Fibroblast of skin of abdomen (primary cell): ENCODE measurements at regions not wholly inside any gene's neighbourhood (a gene's known extent, or its start where the extent isn't known, plus 50 kb on each side); places are given as distances from the start of the nearest gene placed in this dataset.
"Not testable (repeated sequence)": the region's sequence is repeated elsewhere in the genome, so short reads cannot be mapped to it uniquely, and the experiment has no call there.

ENCODE experiments used
- DNase-seq: peaks from one replicate; pipeline ENCODE4 v3.0.0-alpha.2; 2013

DNA sequence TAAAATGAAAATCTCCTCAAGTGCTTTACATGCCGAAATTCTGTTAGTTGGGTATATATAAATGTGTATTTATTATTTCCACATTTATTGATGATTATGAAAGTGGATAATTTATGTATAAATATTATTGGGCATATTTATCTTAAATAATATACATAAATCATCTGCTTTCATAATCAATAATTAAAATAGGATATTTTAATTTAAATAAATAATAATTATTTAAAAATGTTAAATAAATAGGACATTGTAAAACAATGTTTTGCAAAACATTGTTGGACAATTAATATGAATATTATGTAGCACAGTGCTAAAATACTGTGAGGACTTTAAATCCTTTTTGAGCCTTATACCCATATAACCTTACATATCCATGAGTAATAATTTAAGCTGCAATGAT, 786.5 kb upstream of the CITED2 start:
- no peak for DNase-seq

GRCh38 chr6:140160494-140160893, 786.0 kb upstream of the CITED2 start:
- DNase-seq: no peak

GRCh38 chr6:140156131-140156530, 781.7 kb upstream of the CITED2 start:
- DNase-seq: peak; percentile 42

DNA sequence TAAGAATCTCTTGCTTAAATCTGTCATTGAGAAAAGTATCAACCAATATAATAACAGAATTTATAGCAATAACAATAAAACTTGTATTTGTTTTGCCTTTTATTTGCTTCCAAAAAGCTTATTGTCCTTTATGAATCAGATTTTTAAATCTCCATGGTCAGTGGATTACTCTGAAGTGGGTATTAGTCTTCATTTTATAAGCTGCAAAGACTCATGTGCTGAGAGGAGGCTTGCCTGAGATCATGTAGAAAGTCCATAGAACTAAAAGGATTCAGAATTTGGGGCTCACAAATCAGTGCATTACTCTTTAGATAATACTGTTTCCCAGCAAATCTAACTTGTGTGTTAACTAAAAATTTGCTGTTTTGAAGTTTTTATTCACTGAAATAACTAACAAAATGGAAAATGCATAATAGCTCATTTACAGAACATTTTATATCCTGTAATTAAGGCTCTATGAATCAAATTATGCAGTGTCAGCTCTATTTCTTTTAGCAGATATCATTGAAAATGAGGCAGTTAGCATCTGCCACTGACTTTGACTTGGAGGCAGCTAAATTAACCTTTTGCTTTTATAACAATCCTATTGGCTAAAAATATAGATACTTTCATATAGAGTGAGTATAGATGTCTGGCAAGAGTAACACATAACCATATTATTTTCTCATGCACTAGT, 781.1 kb upstream of the CITED2 start:
- no peak for DNase-seq

DNA sequence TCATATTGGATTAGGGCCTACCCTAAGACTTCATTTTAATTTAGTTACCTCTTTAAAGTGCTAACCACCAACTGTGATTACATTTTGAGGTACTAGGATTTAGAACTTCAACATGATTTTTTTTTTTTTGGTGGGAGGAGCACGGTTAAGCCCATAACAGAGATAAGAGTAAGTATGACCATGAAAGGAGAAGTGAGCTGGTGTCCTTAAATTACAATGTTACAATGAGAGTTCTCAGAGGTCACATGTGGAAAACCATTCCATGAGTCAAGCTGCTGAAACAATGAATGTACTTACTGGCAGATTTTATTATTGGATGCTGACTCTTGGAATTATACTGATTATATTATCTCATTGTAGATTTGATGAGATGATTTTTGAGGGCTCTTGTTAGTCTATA, 779.3 kb upstream of the CITED2 start:
- DNase-seq: peak; percentile 6

DNA sequence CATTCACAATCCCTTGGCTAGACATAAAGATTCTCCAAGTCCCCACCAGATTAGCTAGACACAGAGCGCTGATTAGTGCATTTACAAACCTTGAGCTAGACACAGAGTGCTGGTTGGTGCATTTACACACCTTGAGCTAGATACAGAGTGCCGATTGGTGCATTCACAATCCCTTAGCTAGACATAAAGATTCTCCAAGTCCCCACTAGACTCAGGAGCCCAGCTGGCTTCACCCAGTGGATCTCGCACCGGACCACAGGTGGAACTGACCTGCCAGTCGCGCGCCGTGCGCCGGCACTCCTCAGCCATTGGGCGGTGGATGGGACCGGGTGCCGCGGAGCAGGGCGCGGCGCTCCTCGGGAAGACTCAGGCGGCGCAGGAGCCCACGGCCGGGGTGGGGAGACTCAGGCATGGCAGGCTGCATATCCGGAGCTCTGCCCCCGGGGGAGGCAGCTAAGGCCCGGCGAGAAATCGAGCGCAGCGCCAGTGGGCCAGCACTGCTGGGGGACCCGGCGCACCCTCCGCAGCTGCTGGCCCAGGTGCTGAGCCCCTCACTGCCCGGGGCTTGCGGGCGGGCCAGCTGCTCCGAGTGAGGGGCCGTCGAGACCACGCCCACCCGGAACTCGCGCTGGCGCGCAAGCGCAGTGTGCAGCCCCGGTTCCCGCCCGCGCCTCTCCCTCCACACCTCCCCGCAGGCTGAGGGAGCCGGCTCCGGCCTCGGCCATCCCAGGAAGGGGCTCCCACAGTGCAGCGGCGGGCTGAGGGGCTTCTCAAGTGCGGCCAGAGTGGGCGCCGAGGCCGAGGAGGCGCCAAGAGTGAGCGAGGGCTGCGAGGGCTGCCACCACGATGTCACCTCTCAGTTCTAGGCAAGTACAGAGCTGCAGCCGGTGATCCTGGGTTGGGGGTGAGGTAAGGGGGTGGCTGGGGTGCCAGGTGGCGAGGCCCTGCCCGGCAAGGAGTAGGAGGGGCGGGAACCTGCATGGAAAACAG, 773.7 kb upstream of the CITED2 start:
- not testable (repeated sequence) for DNase-seq

DNA sequence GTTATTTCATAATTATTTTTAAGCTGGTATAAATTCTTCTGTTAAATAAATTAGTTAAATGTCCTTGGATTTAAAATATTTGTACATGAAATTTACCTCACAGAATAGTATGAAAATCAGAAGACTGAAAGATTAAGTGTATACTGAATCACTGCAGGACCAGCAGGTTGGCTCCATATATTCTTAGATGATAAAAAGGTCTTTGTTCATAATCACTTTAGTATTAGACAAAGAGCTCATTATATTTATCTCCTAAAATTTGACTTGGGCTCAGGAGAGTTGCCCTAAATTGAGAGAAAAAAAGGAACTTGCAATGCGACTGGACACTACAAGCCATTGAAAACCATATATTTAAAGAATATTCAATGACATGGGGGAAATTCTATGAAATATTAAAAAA, 766.4 kb upstream of the CITED2 start:
- no peak for DNase-seq

DNA sequence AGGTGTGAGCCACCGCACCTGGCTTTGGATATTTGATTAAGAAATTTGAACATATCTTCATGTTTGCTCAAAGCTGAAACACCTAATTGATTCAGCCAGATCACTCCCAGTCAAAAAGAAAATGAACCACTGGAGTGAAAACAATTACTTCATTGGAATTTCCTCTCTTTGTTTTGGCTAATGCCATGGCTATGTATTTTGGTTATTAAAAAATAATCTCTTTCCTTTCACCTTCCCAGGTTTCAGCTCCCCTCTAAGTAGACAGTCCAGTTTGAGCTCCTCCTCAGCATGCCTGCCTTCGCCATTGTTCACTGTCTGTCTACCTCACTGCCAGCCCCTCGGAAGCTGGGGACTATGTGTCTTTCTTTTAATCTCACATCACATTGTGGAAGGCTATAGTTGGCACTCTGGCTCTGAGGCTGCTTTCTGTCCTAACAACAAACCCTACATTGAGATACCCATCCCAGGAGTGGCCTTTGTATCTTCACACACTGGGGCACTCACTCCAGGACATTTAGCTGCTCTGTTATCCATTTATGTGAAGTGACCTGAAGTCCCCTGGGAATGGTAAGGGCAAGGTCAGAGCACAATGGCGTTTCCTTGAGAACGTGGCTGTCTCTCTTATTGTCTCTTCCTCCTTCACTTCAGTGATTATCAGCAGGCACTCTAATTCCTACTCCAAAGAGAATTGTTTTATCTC, 764.0 kb upstream of the CITED2 start:
- DNase-seq: no peak

GRCh38 chr6:140134224-140134623, 759.8 kb upstream of the CITED2 start:
- DNase-seq: no peak

GRCh38 chr6:140130074-140130473, 755.6 kb upstream of the CITED2 start:
- no peak for DNase-seq

GRCh38 chr6:140124498-140124897, 750.0 kb upstream of the CITED2 start:
- no peak for DNase-seq

GRCh38 chr6:140108167-140108566, 733.7 kb upstream of the CITED2 start:
- DNase-seq: no peak

GRCh38 chr6:140107216-140107615, 732.8 kb upstream of the CITED2 start:
- DNase-seq: no peak

GRCh38 chr6:140105857-140106256, 731.4 kb upstream of the CITED2 start:
- DNase-seq: no peak

GRCh38 chr6:140105241-140105640, 730.8 kb upstream of the CITED2 start:
- no peak for DNase-seq

DNA sequence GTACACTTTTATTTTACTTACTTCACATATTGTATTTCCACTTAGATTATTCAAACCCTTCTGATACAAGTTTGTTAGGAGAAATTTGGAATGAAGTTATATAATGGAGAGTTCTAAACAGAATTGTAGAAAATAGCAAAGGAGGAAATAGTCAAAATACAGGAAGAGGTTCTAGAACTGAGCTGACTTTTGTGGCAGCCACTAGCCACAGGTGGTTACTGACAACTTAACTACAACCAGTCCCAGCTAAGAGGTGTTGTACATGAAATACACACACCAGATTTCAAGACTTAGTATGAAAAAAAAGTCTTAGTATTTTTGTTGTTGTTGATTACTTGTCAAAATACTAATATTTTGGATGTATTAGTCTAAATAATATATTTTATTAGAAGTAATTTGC, 727.4 kb upstream of the CITED2 start:
- DNase-seq: no peak

DNA sequence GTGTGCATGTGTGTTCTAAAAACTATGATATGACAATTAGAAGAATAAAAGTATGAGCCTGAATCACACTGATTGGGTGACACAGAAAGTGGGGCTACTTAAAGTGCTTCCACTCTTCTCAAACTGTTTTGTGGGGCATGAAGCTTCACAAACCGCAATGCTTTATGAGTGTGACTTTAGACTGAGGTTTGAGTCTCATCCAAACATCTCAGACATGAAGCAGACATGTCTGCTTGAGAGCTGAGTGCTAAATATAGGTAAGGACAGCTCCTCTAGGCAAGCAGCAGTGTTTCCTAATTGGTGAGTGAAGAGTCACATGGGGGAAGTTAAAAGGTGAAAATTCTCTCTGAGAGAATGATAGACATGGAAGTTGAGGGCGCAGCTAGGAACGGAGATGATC, 726.9 kb upstream of the CITED2 start:
- peak; percentile 71 for DNase-seq

DNA sequence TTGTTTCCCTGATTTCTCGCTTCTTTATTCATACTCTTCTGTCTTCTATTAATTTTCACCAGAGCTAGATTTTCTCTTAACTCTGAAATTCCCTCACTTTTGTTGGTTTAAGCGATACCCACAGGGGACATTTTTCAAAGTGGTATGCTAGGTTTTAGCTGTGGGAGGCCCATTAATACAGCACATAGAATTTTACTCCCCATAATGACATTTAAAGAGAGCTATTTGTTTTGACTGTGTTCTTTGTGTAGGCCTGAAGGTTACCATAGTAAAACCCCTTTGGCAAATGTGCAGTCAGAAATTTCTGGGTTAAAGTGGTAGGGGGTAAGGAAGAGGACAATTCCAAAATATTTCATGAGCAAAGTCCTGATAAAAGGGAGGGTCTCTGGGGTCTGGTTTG, 721.1 kb upstream of the CITED2 start:
- DNase-seq: no peak

- no peak for DNase-seq
These were observed 717.4 kb upstream of the CITED2 start for GRCh38 chr6:140091895-140092294.

DNA sequence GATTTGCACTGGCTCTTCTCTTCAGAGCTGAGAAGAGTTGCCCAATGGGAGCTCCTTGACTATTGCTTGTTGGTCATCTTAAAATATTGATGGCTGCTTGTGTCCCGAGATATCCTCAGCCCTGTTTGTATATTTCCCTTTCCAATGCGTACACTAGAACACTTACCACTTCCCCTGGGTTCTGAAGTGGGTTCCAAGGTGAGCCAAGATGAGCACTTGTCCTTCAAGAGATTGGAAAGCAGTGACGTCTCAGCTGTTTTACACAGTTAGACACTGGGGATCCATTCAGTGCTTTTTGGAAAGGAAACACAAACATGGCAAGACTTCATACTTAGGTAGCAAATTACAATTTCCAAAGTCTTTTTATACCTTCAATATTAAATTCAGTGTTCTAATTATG, 716.4 kb upstream of the CITED2 start:
- DNase-seq: no peak

DNA sequence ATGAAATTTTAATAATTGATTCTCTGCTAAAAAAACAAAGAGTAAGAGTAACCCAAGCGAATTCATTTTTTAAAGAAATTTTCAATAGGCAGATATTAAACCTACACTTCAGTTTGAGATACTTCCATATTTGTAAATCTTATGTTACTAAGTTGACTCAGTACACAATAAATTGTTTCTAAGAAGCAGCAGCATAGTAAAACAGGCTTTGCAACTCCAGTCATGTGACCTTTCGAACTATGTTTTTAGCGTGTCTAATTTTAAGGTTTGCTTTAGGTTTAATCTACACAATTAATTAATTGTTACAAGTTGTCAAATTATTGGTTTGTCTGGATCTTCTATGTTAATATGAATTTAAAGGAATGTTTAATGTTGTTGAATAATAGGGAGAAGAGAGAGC, 708.9 kb upstream of the CITED2 start:
- DNase-seq: no peak

DNA sequence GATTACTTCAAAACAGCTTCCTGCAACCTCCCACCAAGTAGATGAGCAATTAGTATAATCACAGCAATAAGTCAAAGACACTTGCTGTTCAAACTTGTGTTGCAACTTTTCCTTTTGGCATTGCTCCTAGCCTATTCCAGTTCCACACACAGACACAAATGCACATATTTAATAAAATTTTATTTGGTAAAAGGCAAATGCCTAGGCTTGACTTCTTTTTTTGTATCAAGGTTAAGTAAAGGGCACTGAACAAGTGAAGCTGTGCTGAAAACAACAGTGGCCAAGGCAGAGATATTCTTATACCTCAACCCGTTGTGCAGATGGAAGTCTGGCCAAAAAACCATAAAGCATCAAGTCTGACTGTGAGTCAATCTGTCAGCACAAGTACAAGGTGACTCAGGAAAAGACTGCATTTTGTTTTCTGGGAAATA, 708.4 kb upstream of the CITED2 start:
- DNase-seq: peak; percentile 94

- peak; percentile 62 for DNase-seq
These were observed 704.9 kb upstream of the CITED2 start for GRCh38 chr6:140079328-140079727.
